HepG2 (cell line): ENCODE measurements at regions not wholly inside any gene's neighbourhood (a gene's known extent, or its start where the extent isn't known, plus 50 kb on each side); places are given as distances from the start of the nearest gene placed in this dataset.

Experiments
- ATAC-seq: fragments of 200-7000 bp; cut with Tn5 transposase; 3 replicates; pipeline ENCODE4 v1.9.1; 2020; ENCODE audit warnings: mild to moderate bottlenecking, moderate library complexity
- BruUV-seq: library from RNA; stranded (reverse); fragments of 400-500 nt; replicated peaks from 2 replicates; lab custom pipeline; 2021; lab: Mats Ljungman, UMichigan
- CTCF ChIA-PET: fragments of 300-600 bp; formaldehyde crosslinking; extraction: SDS; loops from one replicate; lab custom pipeline; 2021; ENCODE audit warnings: low total read pairs, inconsistent platforms, low intra/inter-chr PET ratio; lab: Yijun Ruan, JAX
- POLR2A ChIA-PET: fragments of 350-600 bp; sonication (Branson Sonifier 250); formaldehyde crosslinking; loops from one replicate; lab custom pipeline; 2020; ENCODE audit warnings: antibody characterized with exemption, inconsistent platforms; lab: Yijun Ruan, JAX
- DNase-seq: peaks from one replicate; pipeline ENCODE4 v3.0.0-alpha.2; 2015; ENCODE audit warnings: low spot score
- FAIRE-seq: peaks from 3 replicates; lab custom pipeline; 2011; peaks lifted over from hg19 to GRCh38; lab: Jason Lieb, UNC
- H2AFZ ChIP-seq: one replicate; pipeline ENCODE4 v1.6.1; 2011; ENCODE audit warnings: low read length, inconsistent platforms
- H3K27ac ChIP-seq: fragments of 300-600 bp; 3 replicates; pipeline ENCODE4 v1.8.0; 2011; ENCODE audit warnings: mixed run types, mild to moderate bottlenecking, mixed read lengths, low read length, inconsistent platforms; ENCODE audit not compliant: insufficient read depth; ENCODE audit errors: extremely low read length
- H3K27me3 ChIP-seq, 2 experiments: fragments of 200-600 bp in 1 of 2; 2 replicates in 1 of 2; 3 replicates in 1 of 2; pipeline versions ENCODE4 v1.6.0 to v1.8.0; 2011; ENCODE audit warnings: low read length in 2 of 2, mild to moderate bottlenecking in 2 of 2, moderate library complexity in 2 of 2, inconsistent platforms in 1 of 2; ENCODE audit not compliant: insufficient read depth in 2 of 2, control insufficient read depth in 1 of 2
- H3K36me3 ChIP-seq, 2 experiments: fragments of 200-600 bp in 1 of 2; replicated peaks in 1 of 2; 2 replicates in 1 of 2; 3 replicates in 1 of 2; pipeline versions ENCODE4 v1.5.1 to v1.8.0; 2011; ENCODE audit warnings: low read length in 2 of 2, inconsistent platforms in 1 of 2; ENCODE audit not compliant: insufficient read depth in 2 of 2, control insufficient read depth in 1 of 2
- H3K4me1 ChIP-seq: 2 replicates; pipeline ENCODE4 v1.5.1; 2012; ENCODE audit warnings: low read length, inconsistent platforms; ENCODE audit not compliant: insufficient read depth
- H3K4me2 ChIP-seq: 2 replicates; pipeline ENCODE4 v1.6.0; 2011; ENCODE audit warnings: low read depth, low read length, inconsistent platforms
- H3K4me3 ChIP-seq, 3 experiments: fragments of 200-600 bp in 1 of 3; sonication (generic), shearing (Covaris generic) in 1 of 3; replicated peaks in 1 of 3; 2 replicates each; pipeline ENCODE4 v1.5.1; 2011 to 2016; ENCODE audit warnings: low read length in 3 of 3, inconsistent platforms in 2 of 3, low read depth in 2 of 3, mild to moderate bottlenecking in 2 of 3, control low read depth in 1 of 3, mixed read lengths in 1 of 3; ENCODE audit not compliant: insufficient read depth in 1 of 3
- H3K79me2 ChIP-seq: one replicate; pipeline ENCODE4 v1.6.1; 2011; ENCODE audit warnings: low read length, inconsistent platforms; ENCODE audit not compliant: insufficient read depth
- H3K9ac ChIP-seq: 2 replicates; pipeline ENCODE4 v1.6.0; 2011; ENCODE audit warnings: mild to moderate bottlenecking, low read depth, low read length, inconsistent platforms; ENCODE audit not compliant: insufficient read depth
- H3K9me3 ChIP-seq: 2 replicates; pipeline ENCODE4 v1.5.1; 2012; ENCODE audit warnings: mild to moderate bottlenecking, low read length
- H4K20me1 ChIP-seq: 2 replicates; pipeline ENCODE4 v1.6.0; 2011; ENCODE audit warnings: inconsistent platforms, mild to moderate bottlenecking, low read length, moderate library complexity; ENCODE audit not compliant: insufficient read depth
- BORCS8-MEF2B ChIP-seq: sonication (generic); formaldehyde crosslinking; IDR thresholded peaks from 2 replicates; pipeline ENCODE4 v1.8.0; 2022; ENCODE audit warnings: mild to moderate bottlenecking, missing genetic modification reagents
- BRCA1 ChIP-seq: sonication (generic); formaldehyde crosslinking; IDR thresholded peaks from 2 replicates; pipeline ENCODE4 v1.4.0; 2020; ENCODE audit warnings: missing genetic modification reagents
- CCAR2 ChIP-seq: fragments of 200-400 bp; formaldehyde crosslinking; optimal IDR thresholded peaks from 2 replicates; pipeline ENCODE3; 2018; ENCODE audit warnings: low read depth, mild to moderate bottlenecking, low read length, moderate library complexity
- ELF4 ChIP-seq: sonication (generic); formaldehyde crosslinking; IDR thresholded peaks from 2 replicates; pipeline ENCODE4 v1.5.0; 2020; ENCODE audit warnings: missing genetic modification reagents, mild to moderate bottlenecking, moderate library complexity, borderline replicate concordance
- MAF1 ChIP-seq: sonication (generic); formaldehyde crosslinking; IDR thresholded peaks from 2 replicates; pipeline ENCODE4 v1.5.0; 2020; ENCODE audit warnings: missing genetic modification reagents, borderline replicate concordance
- PHF8 ChIP-seq: sonication (generic); formaldehyde crosslinking; IDR thresholded peaks from 2 replicates; pipeline ENCODE4 v1.5.0; 2020; ENCODE audit warnings: missing genetic modification reagents
- ZNF225 ChIP-seq: sonication (generic); formaldehyde crosslinking; IDR thresholded peaks from 2 replicates; pipeline ENCODE4 v1.4.0; 2020; ENCODE audit warnings: mild to moderate bottlenecking, missing genetic modification reagents
- ZNF660 ChIP-seq: sonication (generic); formaldehyde crosslinking; IDR thresholded peaks from 2 replicates; pipeline ENCODE4 v1.5.1; 2020; ENCODE audit warnings: mild to moderate bottlenecking, low read depth, missing genetic modification reagents, borderline replicate concordance
- WGBS: methylation state at CpG from one replicate; pipeline ENCODE4 v1.1.6; 2017; ENCODE audit warnings: low lambda C conversion rate; 5-methylcytosine and 5-hydroxymethylcytosine counted together
- in situ Hi-C: cut with HindIII; loops from 2 replicates; pipeline ENCODE4 v1.10.0; 2017; ENCODE audit warnings: low pct_unique_long_range_greater_than_20kb; ENCODE audit not compliant: extremely low pct_ligation_motif_present
- intact Hi-C: fragments of 100-400 bp; cut with micrococcal nuclease; formaldehyde crosslinking; loops from one replicate; pipeline ENCODE4 v1.10.0; 2022; ENCODE audit not compliant: unreplicated experiment
- TF ChIP-seq, protein P1 (sequence below): sonication (generic); formaldehyde crosslinking; IDR thresholded peaks from 2 replicates; pipeline ENCODE4 v1.5.0; 2020; ENCODE audit warnings: missing genetic modification reagents
- TF ChIP-seq, protein P2 (sequence below), 2 experiments: sonication (generic) in 1 of 2; formaldehyde crosslinking in 1 of 2; IDR thresholded peaks; 2 replicates each; pipeline versions ENCODE4 v1.5.1 to v1.6.1; 2011 to 2020; ENCODE audit warnings: borderline replicate concordance in 1 of 2, low read depth in 1 of 2, low read length in 1 of 2, mild to moderate bottlenecking in 1 of 2, missing genetic modification reagents in 1 of 2, moderate library complexity in 1 of 2
- TF ChIP-seq, protein P3 (sequence below): sonication (generic); formaldehyde crosslinking; IDR thresholded peaks from 2 replicates; pipeline ENCODE4 v1.4.0; 2020; ENCODE audit warnings: missing genetic modification reagents, mild to moderate bottlenecking, borderline replicate concordance

DNA sequence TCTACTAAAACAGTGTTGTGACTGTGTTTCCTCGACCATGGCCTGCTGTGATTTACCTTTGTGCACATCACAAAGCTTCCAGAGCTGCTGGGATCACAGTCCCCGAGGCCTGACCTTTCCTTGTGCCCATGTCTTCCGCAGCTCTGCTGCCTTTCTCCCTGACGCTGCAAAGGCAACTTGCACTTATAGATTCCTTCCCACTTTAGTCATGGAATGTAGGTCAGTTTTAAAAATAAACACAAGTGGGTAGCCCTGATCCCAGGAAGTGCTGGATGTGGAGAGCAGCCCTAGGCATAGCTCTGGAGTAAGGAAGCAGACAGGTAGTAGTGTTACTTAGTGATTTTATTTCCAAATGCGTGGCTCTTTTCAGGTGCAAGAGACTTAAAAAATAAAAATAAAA lies 825.7 kb downstream of the AACS start:
- no TSS peak for BruUV-seq
- H3K79me2 ChIP-seq, result no peaks in the 10 kb centered on the region
- CTCF ChIA-PET, result no interaction called here
- ATAC-seq (no peak), FAIRE-seq (no peak), DNase-seq (no peak)
- H3K27ac ChIP-seq, result no peak overlapping the region
- intact Hi-C loops, result no loop called here
- H3K9ac ChIP-seq, result no peak overlapping the region
- TF ChIP-seq BORCS8-MEF2B (CRISPR knock-in tag) (no peak), ZNF225 (CRISPR knock-in tag) (no peak)
- TF ChIP-seq, protein P1, sequence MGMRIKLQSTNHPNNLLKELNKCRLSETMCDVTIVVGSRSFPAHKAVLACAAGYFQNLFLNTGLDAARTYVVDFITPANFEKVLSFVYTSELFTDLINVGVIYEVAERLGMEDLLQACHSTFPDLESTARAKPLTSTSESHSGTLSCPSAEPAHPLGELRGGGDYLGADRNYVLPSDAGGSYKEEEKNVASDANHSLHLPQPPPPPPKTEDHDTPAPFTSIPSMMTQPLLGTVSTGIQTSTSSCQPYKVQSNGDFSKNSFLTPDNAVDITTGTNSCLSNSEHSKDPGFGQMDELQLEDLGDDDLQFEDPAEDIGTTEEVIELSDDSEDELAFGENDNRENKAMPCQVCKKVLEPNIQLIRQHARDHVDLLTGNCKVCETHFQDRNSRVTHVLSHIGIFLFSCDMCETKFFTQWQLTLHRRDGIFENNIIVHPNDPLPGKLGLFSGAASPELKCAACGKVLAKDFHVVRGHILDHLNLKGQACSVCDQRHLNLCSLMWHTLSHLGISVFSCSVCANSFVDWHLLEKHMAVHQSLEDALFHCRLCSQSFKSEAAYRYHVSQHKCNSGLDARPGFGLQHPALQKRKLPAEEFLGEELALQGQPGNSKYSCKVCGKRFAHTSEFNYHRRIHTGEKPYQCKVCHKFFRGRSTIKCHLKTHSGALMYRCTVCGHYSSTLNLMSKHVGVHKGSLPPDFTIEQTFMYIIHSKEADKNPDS (CRISPR knock-in tag), result no peak
- in situ Hi-C loops, result no loop called here
- no peaks in the 10 kb centered on the region for H3K36me3 ChIP-seq
- H3K4me3 ChIP-seq, result no peak overlapping the region
- H4K20me1 ChIP-seq, result no peaks in the 10 kb centered on the region
- H3K4me1 ChIP-seq, result no peaks in the 10 kb centered on the region
- no peaks in the 10 kb centered on the region for H3K9me3 ChIP-seq
- no peak overlapping the region for H3K4me2 ChIP-seq
- H2AFZ ChIP-seq, result no peak overlapping the region
- POLR2A ChIA-PET, result no interaction called here
- 17% methylated on average over 5 of the region's 5 CpGs for WGBS
- H3K27me3 ChIP-seq, result no peaks in the 10 kb centered on the region

DNA sequence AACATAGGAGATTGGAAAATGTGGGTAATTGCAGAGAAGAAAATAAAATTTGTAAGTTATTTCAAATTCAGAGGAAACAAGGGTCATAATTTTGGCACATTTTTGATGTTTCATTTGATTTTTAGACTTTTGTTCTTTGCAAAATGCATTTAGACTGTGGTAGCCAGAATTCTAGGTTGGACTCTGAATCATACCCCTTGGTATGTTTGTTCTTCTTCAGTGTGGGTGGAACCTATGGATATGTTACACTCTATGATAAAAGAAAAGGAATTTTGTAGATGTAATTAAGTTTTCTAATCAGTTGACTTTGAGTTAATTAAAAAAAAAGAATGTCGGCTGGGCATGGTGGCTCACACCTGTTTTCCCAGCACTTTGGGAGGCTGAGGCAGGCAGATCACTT lies 827.0 kb downstream of the AACS start:
- ATAC-seq (no peak), DNase-seq (no peak), FAIRE-seq (no peak)
- no peaks in the 10 kb centered on the region for H3K9me3 ChIP-seq
- BruUV-seq, result no TSS peak
- no peak overlapping the region for H3K9ac ChIP-seq
- 4% methylated on average over 1 of the region's 1 CpG for WGBS
- no peaks in the 10 kb centered on the region for H3K4me1 ChIP-seq
- intact Hi-C loops, result no loop called here
- ChIA-PET CTCF (no interaction called here), POLR2A (no interaction called here)
- H3K27me3 ChIP-seq, result no peaks in the 10 kb centered on the region
- in situ Hi-C loops, result no loop called here
- no peaks in the 10 kb centered on the region for H3K79me2 ChIP-seq
- H3K4me3 ChIP-seq, result no peak overlapping the region
- H2AFZ ChIP-seq, result no peak overlapping the region
- H3K27ac ChIP-seq, result no peak overlapping the region
- no peaks in the 10 kb centered on the region for H3K36me3 ChIP-seq
- no peaks in the 10 kb centered on the region for H4K20me1 ChIP-seq
- H3K4me2 ChIP-seq, result no peak overlapping the region
- TF ChIP-seq, protein P2, sequence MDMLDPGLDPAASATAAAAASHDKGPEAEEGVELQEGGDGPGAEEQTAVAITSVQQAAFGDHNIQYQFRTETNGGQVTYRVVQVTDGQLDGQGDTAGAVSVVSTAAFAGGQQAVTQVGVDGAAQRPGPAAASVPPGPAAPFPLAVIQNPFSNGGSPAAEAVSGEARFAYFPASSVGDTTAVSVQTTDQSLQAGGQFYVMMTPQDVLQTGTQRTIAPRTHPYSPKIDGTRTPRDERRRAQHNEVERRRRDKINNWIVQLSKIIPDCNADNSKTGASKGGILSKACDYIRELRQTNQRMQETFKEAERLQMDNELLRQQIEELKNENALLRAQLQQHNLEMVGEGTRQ (IDR thresholded peaks at IDR 0.05; ENCODE audit: low read depth, low read length), result no peak
- TF ChIP-seq, protein P2 (CRISPR knock-in tag; IDR thresholded peaks at IDR 0.05; ENCODE audit: borderline replicate concordance), result no peak
- TF ChIP-seq ELF4 (CRISPR knock-in tag) (no peak), BRCA1 (CRISPR knock-in tag) (no peak), CCAR2 (no peak), ZNF660 (CRISPR knock-in tag) (no peak), MAF1 (CRISPR knock-in tag) (no peak), PHF8 (CRISPR knock-in tag) (no peak)
- TF ChIP-seq, protein P3, sequence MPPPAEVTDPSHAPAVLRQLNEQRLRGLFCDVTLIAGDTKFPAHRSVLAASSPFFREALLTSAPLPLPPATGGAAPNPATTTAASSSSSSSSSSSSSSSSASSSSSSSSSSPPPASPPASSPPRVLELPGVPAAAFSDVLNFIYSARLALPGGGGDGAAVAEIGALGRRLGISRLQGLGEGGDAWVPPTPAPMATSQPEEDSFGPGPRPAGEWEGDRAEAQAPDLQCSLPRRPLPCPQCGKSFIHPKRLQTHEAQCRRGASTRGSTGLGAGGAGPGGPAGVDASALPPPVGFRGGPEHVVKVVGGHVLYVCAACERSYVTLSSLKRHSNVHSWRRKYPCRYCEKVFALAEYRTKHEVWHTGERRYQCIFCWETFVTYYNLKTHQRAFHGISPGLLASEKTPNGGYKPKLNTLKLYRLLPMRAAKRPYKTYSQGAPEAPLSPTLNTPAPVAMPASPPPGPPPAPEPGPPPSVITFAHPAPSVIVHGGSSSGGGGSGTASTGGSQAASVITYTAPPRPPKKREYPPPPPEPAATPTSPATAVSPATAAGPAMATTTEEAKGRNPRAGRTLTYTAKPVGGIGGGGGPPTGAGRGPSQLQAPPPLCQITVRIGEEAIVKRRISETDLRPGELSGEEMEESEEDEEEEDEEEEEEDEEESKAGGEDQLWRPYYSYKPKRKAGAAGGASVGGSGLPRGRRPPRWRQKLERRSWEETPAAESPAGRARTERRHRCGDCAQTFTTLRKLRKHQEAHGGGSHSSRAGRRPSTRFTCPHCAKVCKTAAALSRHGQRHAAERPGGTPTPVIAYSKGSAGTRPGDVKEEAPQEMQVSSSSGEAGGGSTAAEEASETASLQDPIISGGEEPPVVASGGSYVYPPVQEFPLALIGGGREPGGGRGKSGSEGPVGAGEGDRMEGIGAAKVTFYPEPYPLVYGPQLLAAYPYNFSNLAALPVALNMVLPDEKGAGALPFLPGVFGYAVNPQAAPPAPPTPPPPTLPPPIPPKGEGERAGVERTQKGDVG (CRISPR knock-in tag), result no peak
